GM12875 (cell line): ENCODE measurements at regions not wholly inside any gene's neighbourhood (a gene's known extent, or its start where the extent isn't known, plus 50 kb on each side); places are given as distances from the start of the nearest gene placed in this dataset.

Source experiments
- H3K4me3 ChIP-seq: one replicate; pipeline ENCODE4 v1.5.1; 2011; ENCODE audit warnings: low read depth, low read length, control low read depth
- CTCF ChIP-seq: IDR thresholded peaks from 2 replicates; pipeline ENCODE4 v1.5.1; 2011; ENCODE audit warnings: low read depth, mild to moderate bottlenecking, control low read depth, inconsistent platforms, low read length, moderate library complexity, borderline replicate concordance; ENCODE audit not compliant: insufficient read depth

GRCh38 chr12:31866523-31866922, 92.7 kb upstream of the RESF1 start:
- H3K4me3 ChIP-seq = no peak overlapping the region
- TF ChIP-seq CTCF = no peak

GRCh38 chr12:31865023-31865422, 94.2 kb upstream of the RESF1 start:
- no peak for TF ChIP-seq CTCF
- no peak overlapping the region for H3K4me3 ChIP-seq

- H3K4me3 ChIP-seq = no peak overlapping the region
- TF ChIP-seq CTCF = no peak
These were observed 97.9 kb upstream of the RESF1 start for GRCh38 chr12:31861360-31861759.

GRCh38 chr12:31860401-31860800, 98.8 kb upstream of the RESF1 start:
- TF ChIP-seq CTCF = no peak
- H3K4me3 ChIP-seq = no peak overlapping the region

GRCh38 chr12:31859232-31859977, 99.8 kb upstream of the RESF1 start:
- TF ChIP-seq CTCF = no peak

GRCh38 chr12:31855427-31855826, 103.8 kb upstream of the RESF1 start:
- no peak for TF ChIP-seq CTCF
- H3K4me3 ChIP-seq = no peak overlapping the region

More at GRCh38 chr12:31859232-31859977, 99.8 kb upstream of the RESF1 start:
- H3K4me3 ChIP-seq = no peak overlapping the region

- TF ChIP-seq CTCF = no peak
- H3K4me3 ChIP-seq = no peak overlapping the region
These were observed 105.2 kb upstream of the RESF1 start for GRCh38 chr12:31853977-31854376.
